ENCODE measurements at regions not wholly inside any gene's neighbourhood (a gene's known extent, or its start where the extent isn't known, plus 50 kb on each side); places are given as distances from the start of the nearest gene placed in this dataset.

DNA sequence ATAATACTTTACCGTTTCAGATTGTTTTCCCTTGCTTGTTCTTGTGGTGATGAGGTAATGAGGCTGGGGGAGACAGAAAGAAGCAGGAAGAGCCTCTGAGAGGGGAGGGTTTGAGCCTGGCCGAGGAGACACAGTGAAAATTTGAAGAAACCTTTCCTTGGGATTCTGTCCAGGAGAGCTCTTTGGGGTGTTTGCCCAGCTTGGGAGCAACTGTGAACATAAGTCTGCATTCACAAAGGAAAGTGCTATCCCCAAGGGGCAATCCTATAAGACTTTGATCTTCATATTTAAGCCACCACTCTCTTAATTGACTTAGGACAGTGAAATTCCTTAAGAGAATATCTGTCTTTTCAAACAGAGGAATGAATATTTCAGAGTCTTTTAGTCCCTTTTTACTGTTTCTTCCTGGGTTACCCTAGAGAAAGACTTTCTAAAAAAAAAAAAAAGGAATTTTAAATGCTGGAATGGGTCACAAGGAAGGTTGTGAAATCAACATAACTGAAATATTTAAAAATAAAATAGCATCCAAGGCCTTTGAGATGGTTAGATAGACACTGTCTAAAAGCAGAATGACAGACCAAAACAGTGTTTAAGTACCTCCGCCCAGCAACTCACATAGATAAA is 52.5 kb upstream of the STAM2 start:
- DNase-seq (ENCODE audit: insufficient read length, low spot score) (no peak), FAIRE-seq (no peak)
- no peak for TF ChIP-seq SPI1 (IDR thresholded peaks at IDR 0.05; ENCODE audit: low read depth, low read length)

DNA sequence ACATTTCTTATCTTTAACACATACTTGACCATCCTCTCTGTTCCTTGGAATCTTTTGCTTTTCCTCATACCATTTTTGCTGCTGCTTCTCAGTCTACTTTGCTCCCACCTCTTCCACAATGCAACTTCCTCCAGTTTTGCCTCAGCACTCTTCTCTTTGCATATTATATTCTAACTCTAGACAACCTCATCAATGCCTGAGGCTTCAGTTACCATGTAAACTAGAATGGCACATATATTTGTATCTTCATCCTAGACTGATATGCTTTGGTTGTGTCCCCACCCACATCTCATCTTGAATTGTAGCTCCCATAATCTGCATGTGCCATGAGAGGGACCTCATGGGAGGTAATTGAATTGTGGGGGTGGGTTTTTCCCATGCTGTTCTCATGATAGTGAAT is 55.9 kb upstream of the STAM2 start:
- no peak for TF ChIP-seq TAF1 (IDR thresholded peaks at IDR 0.05; ENCODE audit: low read depth, low read length)
- no peak for TF ChIP-seq SPI1 (IDR thresholded peaks at IDR 0.05; ENCODE audit: low read depth, low read length)
- no peak for TF ChIP-seq POLR2AphosphoS5 (IDR thresholded peaks at IDR 0.05; ENCODE audit: low read depth, low read length)
- TF ChIP-seq POU2F2 (IDR thresholded peaks at IDR 0.05; ENCODE audit: low read depth, low read length): no peak
- no peak for TF ChIP-seq POLR2A (IDR thresholded peaks at IDR 0.05; ENCODE audit: low read depth, low read length)
- FAIRE-seq: no peak
- no peak for DNase-seq (ENCODE audit: insufficient read length, low spot score)

DNA sequence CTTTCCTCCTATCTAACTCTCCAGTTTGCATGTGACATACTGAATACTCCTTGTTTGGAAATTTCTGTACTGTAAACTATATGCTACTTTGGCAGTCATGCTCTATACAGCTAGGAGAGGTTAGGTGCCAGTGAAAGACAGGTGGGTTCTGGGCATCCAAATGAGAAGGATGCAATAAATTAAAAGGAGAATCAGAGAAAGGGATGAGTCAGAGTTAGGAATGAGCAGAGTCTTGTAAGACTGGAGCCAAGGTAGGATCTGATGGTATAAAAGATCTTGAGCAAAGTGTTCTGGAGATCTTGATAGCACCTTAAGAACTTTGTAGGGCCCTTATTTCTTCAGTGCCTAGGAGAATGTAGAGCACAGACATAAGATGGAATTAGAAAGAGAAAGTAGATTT is 58.7 kb upstream of the STAM2 start:
- FAIRE-seq (no peak), DNase-seq (ENCODE audit: insufficient read length, low spot score) (no peak)
- TF ChIP-seq POU2F2 (IDR thresholded peaks at IDR 0.05; ENCODE audit: low read depth, low read length) (no peak), SPI1 (IDR thresholded peaks at IDR 0.05; ENCODE audit: low read depth, low read length) (no peak), POLR2AphosphoS5 (IDR thresholded peaks at IDR 0.05; ENCODE audit: low read depth, low read length) (no peak), TAF1 (IDR thresholded peaks at IDR 0.05; ENCODE audit: low read depth, low read length) (no peak), POLR2A (IDR thresholded peaks at IDR 0.05; ENCODE audit: low read depth, low read length) (no peak), PAX5 (IDR thresholded peaks at IDR 0.05; ENCODE audit: insufficient read depth, low read length, severe bottlenecking) (no peak)

DNA sequence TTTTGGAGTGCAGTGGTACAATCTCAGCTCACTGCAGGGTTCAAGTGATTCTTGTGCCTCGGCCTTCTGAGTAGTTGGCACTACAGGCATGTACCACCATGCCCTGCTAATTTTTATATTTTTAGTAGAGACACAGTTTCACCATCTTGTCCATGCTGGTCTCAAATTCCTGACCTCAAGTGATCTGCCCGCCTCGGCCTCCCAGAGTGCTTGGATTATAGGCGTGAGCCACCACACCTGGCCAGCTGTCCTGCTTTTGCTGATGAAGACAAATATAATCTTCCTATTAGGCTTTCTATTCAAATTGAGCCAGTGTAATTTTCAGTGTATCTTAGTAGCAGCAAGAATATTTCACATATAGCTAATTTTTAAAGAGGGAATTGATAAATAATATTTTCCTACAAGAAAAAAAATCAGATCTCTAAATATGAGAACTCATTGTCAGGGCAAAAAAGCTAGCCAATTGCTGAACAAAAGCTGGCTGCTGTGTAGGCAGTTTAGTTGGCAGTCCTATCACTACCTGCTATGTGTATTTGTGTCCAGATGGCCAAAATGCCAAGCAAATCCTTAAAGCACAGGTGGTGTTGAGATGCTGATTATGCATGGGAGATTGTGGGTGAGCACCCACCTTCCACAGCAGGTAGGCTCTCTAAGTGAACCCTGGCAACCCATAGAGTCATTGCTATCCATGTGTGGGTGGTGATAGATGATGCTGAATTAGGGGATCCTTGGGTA is 60.8 kb upstream of the STAM2 start:
- FAIRE-seq: no peak
- TF ChIP-seq POLR2AphosphoS5 (IDR thresholded peaks at IDR 0.05; ENCODE audit: low read depth, low read length) (no peak), PAX5 (IDR thresholded peaks at IDR 0.05; ENCODE audit: insufficient read depth, low read length, severe bottlenecking) (no peak), POLR2A (IDR thresholded peaks at IDR 0.05; ENCODE audit: low read depth, low read length) (no peak), SPI1 (IDR thresholded peaks at IDR 0.05; ENCODE audit: low read depth, low read length) (no peak), TAF1 (IDR thresholded peaks at IDR 0.05; ENCODE audit: low read depth, low read length) (no peak), POU2F2 (IDR thresholded peaks at IDR 0.05; ENCODE audit: low read depth, low read length) (no peak)

DNA sequence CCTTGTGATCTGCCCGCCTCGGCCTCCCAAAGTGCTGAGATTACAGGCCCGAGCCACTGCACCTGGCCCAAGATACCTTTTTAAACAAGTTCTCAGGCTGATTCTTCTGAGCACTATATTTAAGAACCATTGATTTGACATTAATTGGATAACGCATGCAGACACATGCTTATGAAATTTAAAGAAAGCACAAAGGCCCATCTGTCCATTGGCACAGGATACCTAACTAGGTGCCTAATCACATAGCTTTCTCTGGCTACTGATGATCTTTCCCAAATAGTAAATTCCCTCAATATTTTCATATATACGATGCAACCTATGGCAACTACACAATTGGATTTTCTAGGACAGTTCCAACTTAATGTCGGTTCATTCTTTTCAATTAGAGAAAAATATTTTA is 62.5 kb upstream of the STAM2 start:
- TF ChIP-seq POLR2AphosphoS5 (IDR thresholded peaks at IDR 0.05; ENCODE audit: low read depth, low read length) (no peak), POLR2A (IDR thresholded peaks at IDR 0.05; ENCODE audit: low read depth, low read length) (no peak), SPI1 (IDR thresholded peaks at IDR 0.05; ENCODE audit: low read depth, low read length) (no peak), PAX5 (IDR thresholded peaks at IDR 0.05; ENCODE audit: insufficient read depth, low read length, severe bottlenecking) (no peak), POU2F2 (IDR thresholded peaks at IDR 0.05; ENCODE audit: low read depth, low read length) (no peak), TAF1 (IDR thresholded peaks at IDR 0.05; ENCODE audit: low read depth, low read length) (no peak)
- DNase-seq (ENCODE audit: insufficient read length, low spot score) (no peak), FAIRE-seq (no peak)

More for the DNA sequence above, 60.8 kb upstream of the STAM2 start:
- no peak for DNase-seq (ENCODE audit: insufficient read length, low spot score)

DNA sequence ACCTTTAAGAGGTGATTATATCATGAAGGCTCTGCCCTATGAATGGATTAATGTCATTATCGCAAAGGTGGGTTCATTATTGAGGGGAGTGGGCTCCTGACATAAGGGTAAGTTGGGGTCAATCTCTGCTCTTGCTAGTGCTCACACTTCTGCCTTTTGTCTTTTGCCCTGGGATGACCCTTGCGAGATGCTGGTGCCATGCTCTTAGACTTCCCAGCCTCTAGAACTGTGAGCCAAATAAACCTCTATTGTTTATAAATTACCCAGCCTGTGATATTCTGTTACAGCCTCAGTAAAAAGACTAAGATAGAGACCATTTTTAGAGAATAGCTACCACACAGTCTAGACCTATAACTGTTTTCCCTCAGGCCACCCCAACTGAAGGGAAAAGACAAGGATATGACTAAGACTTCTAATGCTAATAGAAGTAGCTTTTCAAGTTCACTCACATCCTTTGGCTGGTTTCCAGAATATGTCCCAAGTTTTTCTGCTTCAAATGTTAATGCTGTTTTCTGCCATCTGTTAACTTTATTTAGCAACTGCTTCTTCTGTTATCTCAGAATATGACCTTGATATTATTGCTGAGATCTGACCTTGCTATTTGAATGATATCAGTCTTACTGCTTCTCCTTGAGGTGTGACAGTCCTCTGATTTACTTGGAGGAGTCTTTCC is 65.1 kb upstream of the STAM2 start:
- DNase-seq (ENCODE audit: insufficient read length, low spot score): no peak
- TF ChIP-seq POLR2AphosphoS5 (IDR thresholded peaks at IDR 0.05; ENCODE audit: low read depth, low read length) (no peak), SPI1 (IDR thresholded peaks at IDR 0.05; ENCODE audit: low read depth, low read length) (no peak), TAF1 (IDR thresholded peaks at IDR 0.05; ENCODE audit: low read depth, low read length) (no peak), POU2F2 (IDR thresholded peaks at IDR 0.05; ENCODE audit: low read depth, low read length) (no peak), POLR2A (IDR thresholded peaks at IDR 0.05; ENCODE audit: low read depth, low read length) (no peak), PAX5 (IDR thresholded peaks at IDR 0.05; ENCODE audit: insufficient read depth, low read length, severe bottlenecking) (no peak)
- no peak for FAIRE-seq

DNA sequence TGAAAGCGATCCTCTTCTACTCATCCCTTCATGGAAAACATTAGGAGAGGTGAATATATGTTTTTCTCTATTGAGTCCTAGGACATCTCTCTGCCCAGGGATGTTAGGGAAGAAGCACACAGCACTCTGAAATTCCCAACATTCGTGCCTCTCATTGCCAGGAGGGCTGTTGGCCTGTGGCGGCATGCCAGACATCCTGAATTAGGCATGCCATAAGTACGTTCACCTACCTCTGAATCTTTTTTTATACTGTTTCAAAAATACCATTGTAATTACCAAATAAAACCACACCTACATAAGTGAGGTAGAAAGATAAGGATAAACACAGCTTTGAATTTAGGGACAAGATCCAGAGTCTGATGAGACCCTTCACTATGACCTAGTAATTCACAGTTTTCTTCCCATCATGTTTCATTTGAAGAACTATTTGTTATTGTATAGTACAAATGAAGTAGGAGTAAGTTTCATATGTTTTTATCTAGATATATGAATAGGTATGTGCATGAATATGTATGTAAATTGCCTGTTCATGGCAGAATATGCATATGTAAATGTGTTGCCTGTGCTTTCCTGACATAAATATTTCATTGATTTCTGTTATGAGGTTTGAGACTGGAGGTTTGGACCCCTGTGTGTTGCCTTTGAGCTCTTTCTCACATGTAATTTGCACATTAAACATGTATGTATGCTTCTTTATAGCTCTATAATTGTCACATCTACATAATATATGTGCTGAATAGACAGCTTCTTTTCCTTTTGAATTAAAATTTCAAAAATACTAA is 66.6 kb upstream of the STAM2 start:
- FAIRE-seq: no peak
- DNase-seq (ENCODE audit: insufficient read length, low spot score): no peak

DNA sequence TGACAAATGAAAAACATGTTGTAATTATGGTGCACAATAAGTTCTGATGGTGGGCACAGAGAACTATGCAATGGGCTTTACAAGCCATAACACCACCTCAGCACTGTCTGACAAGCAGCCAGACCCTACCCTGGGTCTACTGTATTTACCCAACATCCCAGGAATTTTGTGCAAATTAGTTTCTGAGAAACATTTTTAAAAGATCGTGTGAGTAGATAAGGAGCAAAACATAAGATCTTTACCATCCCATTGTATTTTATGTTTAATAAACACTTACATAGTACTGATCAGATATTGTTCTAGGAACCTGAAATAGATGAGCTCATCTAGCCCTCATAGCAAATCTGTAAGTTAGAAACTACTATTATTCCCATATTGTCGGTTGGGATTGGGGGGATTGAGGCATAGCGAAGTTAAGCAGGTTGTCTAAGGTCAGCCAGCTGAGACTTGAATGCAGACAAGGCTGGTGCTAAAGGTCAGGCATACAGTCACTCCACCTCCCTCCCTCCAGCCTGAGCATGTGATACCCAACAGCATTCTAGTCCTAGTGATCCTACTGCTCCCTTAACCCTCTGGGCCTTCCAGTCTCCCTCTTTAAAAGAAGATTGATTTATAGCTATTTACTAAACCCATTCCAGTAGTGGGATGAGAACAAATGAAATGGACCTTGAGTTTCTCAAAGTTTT is 67.4 kb upstream of the STAM2 start:
- FAIRE-seq (no peak), DNase-seq (ENCODE audit: insufficient read length, low spot score) (no peak)
- TF ChIP-seq POLR2AphosphoS5 (IDR thresholded peaks at IDR 0.05; ENCODE audit: low read depth, low read length) (no peak), POU2F2 (IDR thresholded peaks at IDR 0.05; ENCODE audit: low read depth, low read length) (no peak), POLR2A (IDR thresholded peaks at IDR 0.05; ENCODE audit: low read depth, low read length) (no peak)

More for the DNA sequence above, 66.6 kb upstream of the STAM2 start:
- TF ChIP-seq PAX5 (IDR thresholded peaks at IDR 0.05; ENCODE audit: insufficient read depth, low read length, severe bottlenecking) (no peak), SPI1 (IDR thresholded peaks at IDR 0.05; ENCODE audit: low read depth, low read length) (no peak), TAF1 (IDR thresholded peaks at IDR 0.05; ENCODE audit: low read depth, low read length) (no peak), POLR2AphosphoS5 (IDR thresholded peaks at IDR 0.05; ENCODE audit: low read depth, low read length) (no peak), POLR2A (IDR thresholded peaks at IDR 0.05; ENCODE audit: low read depth, low read length) (no peak), POU2F2 (IDR thresholded peaks at IDR 0.05; ENCODE audit: low read depth, low read length) (no peak)
